Trophoblast cell (in vitro differentiated cells and primary cell): ENCODE measurements at regions not wholly inside any gene's neighbourhood (a gene's known extent, or its start where the extent isn't known, plus 50 kb on each side); places are given as distances from the start of the nearest gene placed in this dataset.

ENCODE experiments used
- DNase-seq, 2 donors: peaks; one replicate each; pipeline ENCODE4 v3.0.0-alpha.2; 2016
- H2AFZ ChIP-seq: 2 replicates; pipeline ENCODE4 v1.6.1; 2013; ENCODE audit warnings: low read length, moderate library complexity, mild to moderate bottlenecking; ENCODE audit not compliant: insufficient read depth, poor library complexity
- H2AK5ac ChIP-seq: 2 replicates; pipeline ENCODE4 v1.6.1; 2013; ENCODE audit warnings: mild to moderate bottlenecking, low read length
- H2BK120ac ChIP-seq: 2 replicates; pipeline ENCODE4 v1.6.1; 2013; ENCODE audit warnings: low read length, mild to moderate bottlenecking, moderate library complexity; ENCODE audit not compliant: insufficient read depth, poor library complexity
- H2BK12ac ChIP-seq: 2 replicates; pipeline ENCODE4 v1.6.1; 2013; ENCODE audit warnings: mild to moderate bottlenecking, low read length, moderate library complexity
- H2BK5ac ChIP-seq: 2 replicates; pipeline ENCODE4 v1.6.1; 2013; ENCODE audit warnings: low read length, low read depth, moderate library complexity, mild to moderate bottlenecking; ENCODE audit not compliant: poor library complexity
- H3K14ac ChIP-seq: 2 replicates; pipeline ENCODE4 v1.6.1; 2013; ENCODE audit warnings: mild to moderate bottlenecking, low read length
- H3K18ac ChIP-seq: 2 replicates; pipeline ENCODE4 v1.6.1; 2013; ENCODE audit warnings: mild to moderate bottlenecking, low read length
- H3K23ac ChIP-seq: 2 replicates; pipeline ENCODE4 v1.6.1; 2013; ENCODE audit warnings: low read length
- H3K27ac ChIP-seq: 2 replicates; pipeline ENCODE4 v1.5.1; 2013; ENCODE audit warnings: low read depth, mild to moderate bottlenecking, inconsistent platforms, low read length, moderate library complexity
- H3K27me3 ChIP-seq: 2 replicates; pipeline ENCODE4 v1.6.1; 2013; ENCODE audit warnings: inconsistent platforms, mild to moderate bottlenecking, low read length, moderate library complexity; ENCODE audit not compliant: insufficient read depth
- H3K36me3 ChIP-seq, 2 experiments: 1 replicate in 1 of 2; 2 replicates in 1 of 2; pipeline ENCODE4 v1.6.1; 2013; ENCODE audit warnings: low read length in 2 of 2, mild to moderate bottlenecking in 2 of 2, moderate library complexity in 1 of 2; ENCODE audit not compliant: insufficient read depth in 2 of 2, control insufficient read depth in 1 of 2
- H3K4ac ChIP-seq: 2 replicates; pipeline ENCODE4 v1.6.1; 2013; ENCODE audit warnings: low read depth, mild to moderate bottlenecking, low read length, moderate library complexity
- H3K4me1 ChIP-seq, 2 experiments: 1 replicate in 1 of 2; 2 replicates in 1 of 2; pipeline ENCODE4 v1.6.1; 2013; ENCODE audit warnings: low read length in 2 of 2, mild to moderate bottlenecking in 2 of 2, moderate library complexity in 1 of 2; ENCODE audit not compliant: insufficient read depth in 2 of 2, control insufficient read depth in 1 of 2
- H3K4me2 ChIP-seq: 2 replicates; pipeline ENCODE4 v1.6.1; 2013; ENCODE audit warnings: inconsistent platforms, mild to moderate bottlenecking, low read length, moderate library complexity
- H3K4me3 ChIP-seq: 2 replicates; pipeline ENCODE4 v1.5.1; 2013; ENCODE audit warnings: mild to moderate bottlenecking, low read depth, low read length, inconsistent platforms
- H3K79me1 ChIP-seq: one replicate; pipeline ENCODE4 v1.6.1; 2013; ENCODE audit warnings: low read length
- H3K79me2 ChIP-seq: 2 replicates; pipeline ENCODE4 v1.6.1; 2013; ENCODE audit warnings: low read length, mild to moderate bottlenecking; ENCODE audit not compliant: control insufficient read depth, insufficient read depth, poor library complexity
- H3K9ac ChIP-seq: 2 replicates; pipeline ENCODE4 v1.6.1; 2013; ENCODE audit warnings: mild to moderate bottlenecking, low read length
- H3K9me3 ChIP-seq: 2 replicates; pipeline ENCODE4 v1.6.1; 2013; ENCODE audit warnings: low read depth, mild to moderate bottlenecking, control low read depth, inconsistent platforms, low read length; ENCODE audit not compliant: insufficient read depth
- H4K12ac ChIP-seq: 2 replicates; pipeline ENCODE4 v1.6.1; 2013; ENCODE audit warnings: low read depth, mild to moderate bottlenecking, low read length, moderate library complexity
- H4K8ac ChIP-seq: 2 replicates; pipeline ENCODE4 v1.6.1; 2013; ENCODE audit warnings: low read depth, mild to moderate bottlenecking, low read length, moderate library complexity
- H4K91ac ChIP-seq: one replicate; pipeline ENCODE4 v1.6.1; 2013; ENCODE audit warnings: low read depth, mild to moderate bottlenecking, low read length, moderate library complexity
- WGBS: extraction: QIAGEN DNeasy Blood & Tissue Kit; methylation state at CpG from one replicate; pipeline ENCODE4 v1.1.7; 2013; ENCODE audit warnings: missing lambda C conversion rate; ENCODE audit not compliant: insufficient read length, insufficient coverage; ENCODE audit errors: extremely low coverage; 5-methylcytosine and 5-hydroxymethylcytosine counted together

DNA sequence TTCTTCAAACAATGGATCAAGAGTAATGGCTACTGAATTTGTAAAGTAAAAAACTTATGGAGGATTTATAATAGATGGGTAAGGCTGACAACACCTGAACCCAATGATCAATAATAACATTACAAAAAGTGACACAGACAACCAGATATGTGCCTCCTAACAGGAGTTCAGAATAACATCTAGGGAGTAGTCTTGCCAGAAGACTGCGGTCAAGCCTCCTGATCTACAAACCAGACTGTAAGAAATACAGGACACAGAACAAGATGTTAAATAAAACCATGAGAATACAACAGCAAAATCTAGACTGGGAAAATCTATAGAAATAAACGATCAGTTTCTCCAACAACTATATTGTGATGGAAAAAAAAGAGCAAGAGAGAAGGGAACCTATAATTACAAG is 262.6 kb upstream of the TMTC1 start:
- Histone ChIP-seq H3K4me1 (peaks cover 3% of the 10 kb centered on the region in 2 experiments), H3K9ac (no peak overlapping the region), H3K27ac (no peak overlapping the region), H3K4me3 (no peak overlapping the region), H3K79me2 (no peaks in the 10 kb centered on the region), H3K23ac (no peak overlapping the region), H3K36me3 (no peaks in the 10 kb centered on the region), H3K79me1 (no peaks in the 10 kb centered on the region), H3K9me3 (no peaks in the 10 kb centered on the region), H3K4ac (no peak overlapping the region), H2AK5ac (no peak overlapping the region), H2BK12ac (no peak overlapping the region), H3K27me3 (no peaks in the 10 kb centered on the region), H4K12ac (no peak overlapping the region), H3K18ac (no peak overlapping the region), H2BK5ac (no peak overlapping the region), H2AFZ (no peak overlapping the region), H4K8ac (no peak overlapping the region), H3K14ac (no peak overlapping the region), H3K4me2 (no peak overlapping the region), H4K91ac (no peak overlapping the region), H2BK120ac (no peak overlapping the region)
- no CpG with 5 or more reads among the region's 2 CpGs for WGBS
- DNase-seq = no peak

DNA sequence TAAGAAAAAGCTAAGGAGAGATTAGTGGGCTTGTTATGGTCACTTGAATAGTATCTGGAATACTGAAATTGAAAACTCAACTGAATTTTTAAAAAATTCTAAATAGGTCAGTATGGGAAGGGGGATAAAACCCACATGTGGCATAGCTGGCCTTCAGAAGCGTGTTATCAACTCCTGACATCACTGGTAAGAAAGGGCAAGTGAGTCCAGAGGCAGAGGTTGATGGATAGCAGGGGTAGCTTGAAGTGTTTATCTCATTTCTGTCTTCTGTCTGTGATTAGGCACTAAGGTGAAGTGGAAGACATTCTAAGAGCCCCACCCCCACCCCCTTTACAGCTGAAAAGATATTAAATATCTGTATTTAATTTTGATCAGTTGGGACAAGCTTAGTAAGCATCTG is 261.4 kb upstream of the TMTC1 start:
- no peak overlapping the region for H2BK12ac ChIP-seq
- no peaks in the 10 kb centered on the region for H3K79me1 ChIP-seq
- WGBS = no CpG with 5 or more reads among the region's 1 CpG
- H3K79me2 ChIP-seq = no peaks in the 10 kb centered on the region
- no peak overlapping the region for H2AK5ac ChIP-seq
- no peak overlapping the region for H2BK5ac ChIP-seq
- no peak overlapping the region for H4K91ac ChIP-seq
- no peak overlapping the region for H3K23ac ChIP-seq
- no peak overlapping the region for H3K27ac ChIP-seq
- no peak overlapping the region for H2AFZ ChIP-seq
- H3K4me1 ChIP-seq = peaks cover 3% of the 10 kb centered on the region in 2 experiments
- no peak overlapping the region for H3K9ac ChIP-seq
- no peak overlapping the region for H3K4ac ChIP-seq
- H3K4me2 ChIP-seq = no peak overlapping the region
- H3K9me3 ChIP-seq = no peaks in the 10 kb centered on the region
- H2BK120ac ChIP-seq = no peak overlapping the region
- no peaks in the 10 kb centered on the region for H3K36me3 ChIP-seq
- DNase-seq = no peak
- H3K14ac ChIP-seq = no peak overlapping the region
- H3K18ac ChIP-seq = no peak overlapping the region
- H3K4me3 ChIP-seq = no peak overlapping the region
- no peak overlapping the region for H4K8ac ChIP-seq
- H4K12ac ChIP-seq = no peak overlapping the region
- H3K27me3 ChIP-seq = no peaks in the 10 kb centered on the region

DNA sequence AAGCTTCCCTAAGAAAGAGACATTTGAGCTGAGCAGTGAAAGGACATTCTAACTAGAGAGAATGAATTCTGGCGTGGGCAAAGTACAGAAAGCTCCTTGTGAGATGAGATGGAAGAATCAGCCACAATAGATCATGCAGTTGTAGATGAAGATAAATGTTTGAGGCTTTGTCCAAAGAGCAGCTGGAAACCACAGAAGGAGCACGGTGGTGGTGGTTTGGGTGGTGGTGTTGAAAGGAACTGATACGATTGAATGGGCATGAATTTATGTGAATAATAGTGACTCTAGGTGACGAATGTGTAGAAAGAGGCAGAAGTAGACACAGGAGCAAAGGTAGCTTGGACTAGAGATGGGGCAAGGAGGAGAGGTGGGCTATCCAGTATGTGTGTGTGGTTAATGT is 260.5 kb upstream of the TMTC1 start:
- DNase-seq = no peak
- WGBS = no CpG with 5 or more reads among the region's 4 CpGs
- Histone ChIP-seq H2AK5ac (no peak overlapping the region), H3K14ac (no peak overlapping the region), H3K36me3 (no peaks in the 10 kb centered on the region), H3K23ac (no peak overlapping the region), H3K79me1 (no peaks in the 10 kb centered on the region), H2BK12ac (no peak overlapping the region), H3K4me1 (peaks cover 3% of the 10 kb centered on the region in 2 experiments), H3K79me2 (no peaks in the 10 kb centered on the region), H2BK120ac (no peak overlapping the region), H2BK5ac (no peak overlapping the region), H4K8ac (no peak overlapping the region), H4K12ac (no peak overlapping the region), H3K4me2 (no peak overlapping the region), H3K9ac (no peak overlapping the region), H3K18ac (no peak overlapping the region), H3K4me3 (no peak overlapping the region), H3K9me3 (no peaks in the 10 kb centered on the region), H4K91ac (no peak overlapping the region), H2AFZ (no peak overlapping the region), H3K4ac (no peak overlapping the region), H3K27me3 (no peaks in the 10 kb centered on the region), H3K27ac (no peak overlapping the region)

DNA sequence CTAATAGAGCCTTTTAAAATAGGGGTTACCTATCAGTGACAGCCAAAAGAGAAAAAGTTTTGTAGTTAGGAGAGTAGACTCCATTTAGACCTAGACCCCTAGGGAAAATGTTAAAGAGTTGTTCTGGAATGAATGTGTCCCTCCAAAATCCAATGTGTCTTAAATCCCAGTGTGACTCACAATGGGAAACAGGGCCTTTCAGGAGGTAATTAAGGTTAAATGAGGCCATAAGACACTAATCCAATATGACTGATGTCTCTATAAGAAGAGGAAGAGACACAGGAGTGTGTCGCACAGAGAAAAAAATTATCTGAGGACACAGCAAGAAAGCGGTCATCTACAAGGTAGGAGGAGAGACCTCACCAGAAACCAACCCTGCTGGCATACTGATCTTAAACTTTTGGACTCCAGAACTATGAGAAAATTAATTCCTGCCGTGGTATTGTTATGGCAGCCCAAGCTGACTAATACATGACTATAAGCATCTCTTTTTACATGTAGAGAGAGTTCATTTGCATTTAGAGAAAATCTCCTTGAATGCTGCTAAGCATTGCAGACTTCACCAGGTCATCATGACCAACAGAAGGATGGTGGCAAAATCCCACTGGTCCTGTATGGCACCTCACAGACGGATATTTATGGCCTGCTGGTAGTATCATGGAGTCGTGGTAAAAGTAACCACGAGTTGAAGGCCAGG is 259.6 kb upstream of the TMTC1 start:
- Histone ChIP-seq H2AK5ac (no peak overlapping the region), H4K8ac (no peak overlapping the region), H4K12ac (no peak overlapping the region), H3K23ac (no peak overlapping the region), H3K9ac (no peak overlapping the region), H4K91ac (no peak overlapping the region), H3K27ac (no peak overlapping the region), H3K27me3 (no peaks in the 10 kb centered on the region), H3K4me1 (peaks cover 3% of the 10 kb centered on the region in 2 experiments), H3K79me1 (no peaks in the 10 kb centered on the region), H3K79me2 (no peaks in the 10 kb centered on the region), H3K4me3 (no peak overlapping the region), H2BK5ac (no peak overlapping the region), H3K9me3 (no peaks in the 10 kb centered on the region), H3K18ac (no peak overlapping the region), H3K36me3 (no peaks in the 10 kb centered on the region), H2AFZ (no peak overlapping the region), H3K4ac (no peak overlapping the region), H2BK120ac (no peak overlapping the region), H3K4me2 (no peak overlapping the region), H2BK12ac (no peak overlapping the region), H3K14ac (no peak overlapping the region)
- no CpG with 5 or more reads among the region's 6 CpGs for WGBS
- DNase-seq = no peak
